ENCODE measurements at regions not wholly inside any gene's neighbourhood (a gene's known extent, or its start where the extent isn't known, plus 50 kb on each side); places are given as distances from the start of the nearest gene placed in this dataset.

- no peak for TF ChIP-seq CTCF (IDR thresholded peaks at IDR 0.05)
- ATAC-seq, result no peak
- no peaks in the 10 kb centered on the region for H3K9me3 ChIP-seq
- no peaks in the 10 kb centered on the region for H3K4me1 ChIP-seq (ENCODE audit: low read depth)
- no peaks in the 10 kb centered on the region for H3K36me3 ChIP-seq (ENCODE audit: low read depth)
- no peak for DNase-seq
- intact Hi-C loops (cut with DNase I, micrococcal nuclease), result no loop called here
- no peak overlapping the region for H3K4me3 ChIP-seq
Observed at GRCh38 chr7:28318101-28318762, 94.1 kb upstream of the CREB5 start.

GRCh38 chr7:28323833-28324232 lies 88.5 kb upstream of the CREB5 start:
- H3K9me3 ChIP-seq, result no peaks in the 10 kb centered on the region
- no peak overlapping the region for H3K4me3 ChIP-seq
- ATAC-seq (no peak), DNase-seq (no peak)
- intact Hi-C loops (cut with DNase I, micrococcal nuclease), result no loop called here
- TF ChIP-seq CTCF (IDR thresholded peaks at IDR 0.05), result no peak
- H3K36me3 ChIP-seq (ENCODE audit: low read depth), result no peaks in the 10 kb centered on the region
- H3K4me1 ChIP-seq (ENCODE audit: low read depth), result no peaks in the 10 kb centered on the region

- intact Hi-C loops (cut with DNase I, micrococcal nuclease), result no loop called here
- ATAC-seq, result no peak
- no peaks in the 10 kb centered on the region for H3K4me1 ChIP-seq (ENCODE audit: low read depth)
- no peak overlapping the region for H3K4me3 ChIP-seq
- no peaks in the 10 kb centered on the region for H3K36me3 ChIP-seq (ENCODE audit: low read depth)
- no peak for DNase-seq
- no peaks in the 10 kb centered on the region for H3K9me3 ChIP-seq
- no peak for TF ChIP-seq CTCF (IDR thresholded peaks at IDR 0.05)
Observed at GRCh38 chr7:28328146-28328545, 84.2 kb upstream of the CREB5 start.

- no peaks in the 10 kb centered on the region for H3K9me3 ChIP-seq
- no peak for DNase-seq
- no peaks in the 10 kb centered on the region for H3K4me1 ChIP-seq (ENCODE audit: low read depth)
- ATAC-seq, result no peak
- no peak overlapping the region for H3K4me3 ChIP-seq
- H3K36me3 ChIP-seq (ENCODE audit: low read depth), result no peaks in the 10 kb centered on the region
- intact Hi-C loops (cut with DNase I, micrococcal nuclease), result no loop called here
- TF ChIP-seq CTCF (IDR thresholded peaks at IDR 0.05), result no peak
Observed at GRCh38 chr7:28328822-28329660, 83.3 kb upstream of the CREB5 start.

GRCh38 chr7:28329661-28330363 lies 82.5 kb upstream of the CREB5 start:
- no peak overlapping the region for H3K4me3 ChIP-seq
- DNase-seq (no peak), ATAC-seq (no peak)
- no peak for TF ChIP-seq CTCF (IDR thresholded peaks at IDR 0.05)
- H3K4me1 ChIP-seq (ENCODE audit: low read depth), result no peaks in the 10 kb centered on the region
- no peaks in the 10 kb centered on the region for H3K36me3 ChIP-seq (ENCODE audit: low read depth)
- H3K9me3 ChIP-seq, result no peaks in the 10 kb centered on the region
- intact Hi-C loops (cut with DNase I, micrococcal nuclease), result no loop called here

Measured in mucosa of descending colon (tissue), 3 donors.